ENCODE measurements at regions not wholly inside any gene's neighbourhood (a gene's known extent, or its start where the extent isn't known, plus 50 kb on each side); places are given as distances from the start of the nearest gene placed in this dataset.

GRCh38 chr12:97051341-97051740, 144.3 kb downstream of the NEDD1 start:
- DNase-seq (ENCODE audit: low spot score) = no peak
- Histone ChIP-seq H3K36me3 (replicated peaks; ENCODE audit: insufficient read depth, low read depth) (no peaks in the 10 kb centered on the region), H3K79me2 (no peaks in the 10 kb centered on the region), H3K9me3 (ENCODE audit: low read depth) (no peaks in the 10 kb centered on the region), H3K27me3 (no peaks in the 10 kb centered on the region), H3K27ac (no peak overlapping the region), H4K20me1 (ENCODE audit: insufficient read depth, poor library complexity, severe bottlenecking) (no peaks in the 10 kb centered on the region), H3K4me1 (ENCODE audit: insufficient read depth) (no peaks in the 10 kb centered on the region), H3K4me2 (no peak overlapping the region), H2AFZ (no peak overlapping the region), H3K4me3 (no peak overlapping the region), H3K9me2 (replicated peaks; ENCODE audit: insufficient read depth) (no peaks in the 10 kb centered on the region)
- WGBS (ENCODE audit: low lambda C conversion rate, missing lambda C conversion rate) = 84% methylated on average over 2 of the region's 2 CpGs
- TF ChIP-seq EZH2phosphoT487 (IDR thresholded peaks at IDR 0.05; ENCODE audit: low read depth, severe bottlenecking, unreplicated experiment) = no peak
- TF ChIP-seq CTCF (IDR thresholded peaks at IDR 0.05; ENCODE audit: poor library complexity) = no peak
- no peak for TF ChIP-seq EZH2 (IDR thresholded peaks at IDR 0.05; ENCODE audit: borderline replicate concordance)

- H3K4me2 ChIP-seq = no peak overlapping the region
- H3K9me3 ChIP-seq (ENCODE audit: low read depth) = no peaks in the 10 kb centered on the region
- H3K4me1 ChIP-seq (ENCODE audit: insufficient read depth) = no peaks in the 10 kb centered on the region
- H3K27me3 ChIP-seq = no peaks in the 10 kb centered on the region
- H2AFZ ChIP-seq = no peak overlapping the region
- no peak for TF ChIP-seq EZH2phosphoT487 (IDR thresholded peaks at IDR 0.05; ENCODE audit: low read depth, severe bottlenecking, unreplicated experiment)
- TF ChIP-seq CTCF (IDR thresholded peaks at IDR 0.05; ENCODE audit: poor library complexity) = no peak
- TF ChIP-seq EZH2 (IDR thresholded peaks at IDR 0.05; ENCODE audit: borderline replicate concordance) = no peak
- H3K79me2 ChIP-seq = no peaks in the 10 kb centered on the region
- H3K4me3 ChIP-seq = no peak overlapping the region
- no peaks in the 10 kb centered on the region for H4K20me1 ChIP-seq (ENCODE audit: insufficient read depth, poor library complexity, severe bottlenecking)
- WGBS (ENCODE audit: low lambda C conversion rate, missing lambda C conversion rate) = 65% methylated on average over 3 of the region's 3 CpGs
- H3K9me2 ChIP-seq (replicated peaks; ENCODE audit: insufficient read depth) = no peaks in the 10 kb centered on the region
- H3K36me3 ChIP-seq (replicated peaks; ENCODE audit: insufficient read depth, low read depth) = no peaks in the 10 kb centered on the region
- H3K27ac ChIP-seq = no peak overlapping the region
- DNase-seq (ENCODE audit: low spot score) = no peak
Measured at GRCh38 chr12:97061171-97061570, 154.1 kb downstream of the NEDD1 start.

GRCh38 chr12:97063292-97063935, 156.4 kb downstream of the NEDD1 start:
- no peak overlapping the region for H3K4me3 ChIP-seq
- H3K79me2 ChIP-seq = no peaks in the 10 kb centered on the region
- H3K4me1 ChIP-seq (ENCODE audit: insufficient read depth) = no peaks in the 10 kb centered on the region
- no peaks in the 10 kb centered on the region for H4K20me1 ChIP-seq (ENCODE audit: insufficient read depth, poor library complexity, severe bottlenecking)
- no peaks in the 10 kb centered on the region for H3K9me2 ChIP-seq (replicated peaks; ENCODE audit: insufficient read depth)
- H3K4me2 ChIP-seq = no peak overlapping the region
- no peaks in the 10 kb centered on the region for H3K27me3 ChIP-seq
- DNase-seq (ENCODE audit: low spot score) = no peak
- no peak overlapping the region for H3K27ac ChIP-seq
- 96% methylated on average over 1 of the region's 1 CpG for WGBS (ENCODE audit: low lambda C conversion rate, missing lambda C conversion rate)
- TF ChIP-seq EZH2 (IDR thresholded peaks at IDR 0.05; ENCODE audit: borderline replicate concordance) (no peak), EZH2phosphoT487 (IDR thresholded peaks at IDR 0.05; ENCODE audit: low read depth, severe bottlenecking, unreplicated experiment) (no peak), CTCF (IDR thresholded peaks at IDR 0.05; ENCODE audit: poor library complexity) (no peak)
- no peaks in the 10 kb centered on the region for H3K9me3 ChIP-seq (ENCODE audit: low read depth)
- no peak overlapping the region for H2AFZ ChIP-seq
- no peaks in the 10 kb centered on the region for H3K36me3 ChIP-seq (replicated peaks; ENCODE audit: insufficient read depth, low read depth)
